BE2C (cell line): ENCODE measurements at regions not wholly inside any gene's neighbourhood (a gene's known extent, or its start where the extent isn't known, plus 50 kb on each side); places are given as distances from the start of the nearest gene placed in this dataset.

Experiments used
- DNase-seq: peaks from one replicate; pipeline ENCODE4 v3.0.0-alpha.2; 2020
- H3K27me3 ChIP-seq: fragments of 250-450 bp; sonication (Bioruptor Pico); 2 replicates; pipeline ENCODE4 v1.5.1; 2020; ENCODE audit warnings: mild to moderate bottlenecking
- H3K36me3 ChIP-seq: fragments of 250-450 bp; sonication (Bioruptor Pico); 2 replicates; pipeline ENCODE4 v1.5.1; 2020; ENCODE audit warnings: mild to moderate bottlenecking
- H3K4me1 ChIP-seq: fragments of 250-450 bp; sonication (Bioruptor Pico); 2 replicates; pipeline ENCODE4 v1.5.1; 2020
- H3K4me3 ChIP-seq: 2 replicates; pipeline ENCODE4 v1.5.1; 2011; ENCODE audit warnings: low read depth, low read length
- H3K9me3 ChIP-seq: fragments of 250-450 bp; sonication (Bioruptor Pico); 2 replicates; pipeline ENCODE4 v1.5.1; 2020
- CTCF ChIP-seq: IDR thresholded peaks from 2 replicates; pipeline ENCODE4 v1.5.1; 2012; ENCODE audit warnings: mild to moderate bottlenecking, low read depth, low read length

DNA sequence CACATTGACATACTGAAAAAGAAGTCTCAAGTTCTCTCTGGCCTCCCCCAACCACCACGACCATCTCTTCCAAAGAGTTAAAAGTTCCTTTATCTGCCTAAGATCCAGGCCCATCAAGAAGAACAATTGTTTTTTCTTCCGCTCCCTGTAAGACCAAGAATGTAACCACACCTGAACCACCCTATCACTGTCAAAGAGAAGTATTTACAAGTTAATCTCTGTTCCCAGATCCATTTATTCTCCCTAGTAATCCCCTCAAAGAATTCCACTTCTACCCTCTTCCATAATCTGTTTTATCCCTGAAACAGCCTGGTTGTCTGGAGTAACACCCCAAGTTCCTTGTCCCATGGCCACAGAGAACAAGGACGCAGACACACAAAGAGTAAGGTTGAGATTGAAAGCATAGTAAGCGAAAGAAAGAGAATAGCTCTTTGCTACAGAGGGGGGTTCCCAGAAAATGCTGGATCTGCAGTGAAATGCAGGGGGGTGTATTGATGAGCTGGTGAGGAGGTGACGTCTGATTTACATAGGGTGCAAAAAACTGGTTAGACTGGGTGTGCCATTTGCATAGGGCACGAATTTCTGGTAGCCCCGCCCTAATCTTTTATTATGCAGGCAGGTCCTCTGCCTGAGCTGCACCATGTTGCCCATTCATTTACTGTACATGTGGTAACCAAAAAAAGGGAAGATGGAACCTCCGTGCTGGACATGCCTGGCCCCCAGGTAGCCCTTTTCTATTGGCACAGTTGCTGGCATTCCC lies 122.0 kb downstream of the SKIDA1 start:
- H3K9me3 ChIP-seq = no peaks in the 10 kb centered on the region
- H3K27me3 ChIP-seq = no peaks in the 10 kb centered on the region
- no peaks in the 10 kb centered on the region for H3K36me3 ChIP-seq
- DNase-seq = no peak
- H3K4me1 ChIP-seq = no peaks in the 10 kb centered on the region
- no peak for TF ChIP-seq CTCF
- no peak overlapping the region for H3K4me3 ChIP-seq

DNA sequence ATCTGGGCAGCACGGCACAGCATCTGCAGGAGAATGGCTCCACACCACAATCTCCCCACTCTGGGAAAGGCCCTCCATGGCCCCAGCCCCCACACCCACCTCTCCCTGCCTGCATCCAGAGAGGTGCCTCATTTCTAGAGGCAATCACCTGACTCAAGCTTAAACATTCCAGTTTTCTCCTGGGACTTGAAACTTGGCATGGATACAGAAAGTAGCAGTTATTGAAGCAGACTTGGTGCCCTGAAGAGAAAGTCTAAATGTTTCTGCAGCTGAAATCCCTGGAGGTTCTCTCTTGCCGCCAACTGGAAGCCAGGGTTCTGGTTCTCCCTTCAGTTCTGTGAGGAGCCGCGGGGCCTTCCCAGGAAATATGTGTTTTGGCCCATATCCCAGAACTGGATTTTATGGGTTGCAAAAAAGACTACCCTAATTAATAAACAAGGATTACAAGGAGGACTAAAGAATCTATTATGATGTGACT lies 122.8 kb downstream of the SKIDA1 start:
- TF ChIP-seq CTCF = no peak
- Histone ChIP-seq H3K36me3 (no peaks in the 10 kb centered on the region), H3K4me3 (no peak overlapping the region), H3K4me1 (no peaks in the 10 kb centered on the region), H3K9me3 (no peaks in the 10 kb centered on the region), H3K27me3 (no peaks in the 10 kb centered on the region)
- DNase-seq = no peak

GRCh38 chr10:21401196-21401595 lies 124.3 kb downstream of the SKIDA1 start:
- Histone ChIP-seq H3K27me3 (no peaks in the 10 kb centered on the region), H3K4me1 (no peaks in the 10 kb centered on the region), H3K4me3 (no peak overlapping the region), H3K9me3 (no peaks in the 10 kb centered on the region), H3K36me3 (no peaks in the 10 kb centered on the region)
- no peak for TF ChIP-seq CTCF
- no peak for DNase-seq

GRCh38 chr10:21399392-21400035 lies 126.0 kb downstream of the SKIDA1 start:
- no peaks in the 10 kb centered on the region for H3K36me3 ChIP-seq
- no peaks in the 10 kb centered on the region for H3K27me3 ChIP-seq
- TF ChIP-seq CTCF = no peak
- no peaks in the 10 kb centered on the region for H3K4me1 ChIP-seq
- H3K4me3 ChIP-seq = no peak overlapping the region
- H3K9me3 ChIP-seq = no peaks in the 10 kb centered on the region
- no peak for DNase-seq

DNA sequence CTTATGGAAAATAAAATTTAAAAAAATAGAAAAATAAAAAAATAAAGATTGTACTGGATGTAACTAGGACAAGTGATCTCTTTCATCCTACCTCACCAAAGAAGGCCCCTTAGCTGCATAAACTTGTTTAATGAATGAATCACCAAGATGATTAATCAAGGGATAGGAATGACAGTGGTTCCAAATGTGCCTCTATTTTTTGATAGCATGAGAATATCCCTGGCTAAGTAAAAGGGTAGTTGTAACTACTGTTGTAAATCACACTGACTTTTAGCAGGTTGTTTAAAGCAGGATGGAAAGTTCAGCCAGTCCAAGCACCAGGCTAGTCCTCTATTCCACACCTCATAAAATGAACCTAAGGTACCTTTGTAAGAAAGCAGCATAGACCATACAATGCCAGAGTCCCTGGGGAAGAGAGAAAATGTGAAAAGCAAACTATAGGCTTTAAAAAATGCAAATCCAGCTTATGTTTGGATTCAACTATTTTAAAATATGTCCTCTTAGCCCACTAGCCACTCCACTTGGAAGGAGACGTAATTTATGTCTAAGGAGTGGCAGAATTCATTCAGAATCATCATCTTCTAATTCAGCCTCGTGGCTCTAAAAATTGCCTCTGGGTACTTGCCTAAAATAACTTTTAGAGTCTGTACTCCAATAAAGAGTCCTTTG lies 126.8 kb downstream of the SKIDA1 start:
- Histone ChIP-seq H3K4me3 (no peak overlapping the region), H3K9me3 (no peaks in the 10 kb centered on the region), H3K36me3 (no peaks in the 10 kb centered on the region), H3K27me3 (no peaks in the 10 kb centered on the region), H3K4me1 (no peaks in the 10 kb centered on the region)
- no peak for TF ChIP-seq CTCF
- DNase-seq = no peak
